GM10248 (cell line): ENCODE measurements at regions not wholly inside any gene's neighbourhood (a gene's known extent, or its start where the extent isn't known, plus 50 kb on each side); places are given as distances from the start of the nearest gene placed in this dataset.

ENCODE experiments used
- CTCF ChIA-PET: fragments of 300-600 bp; sonication (Branson Sonifier 250); formaldehyde crosslinking; extraction: SDS; loops from one replicate; lab custom pipeline; 2021; ENCODE audit warnings: antibody characterized with exemption; lab: Yijun Ruan, JAX
- POLR2A ChIA-PET: fragments of 350-650 bp; sonication (Branson Sonifier 250); formaldehyde crosslinking; extraction: SDS; loops from one replicate; lab custom pipeline; 2020; ENCODE audit warnings: antibody characterized with exemption; lab: Yijun Ruan, JAX
- DNase-seq: peaks from one replicate; pipeline ENCODE4 v3.0.0; 2012; ENCODE audit errors: extremely low spot score
- CTCF ChIP-seq: IDR thresholded peaks from 2 replicates; pipeline ENCODE4 v1.5.1; 2012; ENCODE audit warnings: mild to moderate bottlenecking, low read depth; ENCODE audit errors: extremely low read depth, missing control alignments, control extremely low read depth

GRCh38 chr13:73480779-73481559 lies 422.2 kb downstream of the KLF5 start:
- ChIA-PET CTCF (interaction anchor here (0.8 to 1.9 kb wide), 5 partner anchors 18 to 311 kb away, joined by 3 to 6 read pairs (median 3); no protein-coding TSS in a partner anchor), POLR2A (no interaction called here)
- no peak for TF ChIP-seq CTCF
- DNase-seq = no peak

GRCh38 chr13:73479856-73480255 lies 421.1 kb downstream of the KLF5 start:
- no peak for DNase-seq
- ChIA-PET CTCF (no interaction called here), POLR2A (no interaction called here)
- no peak for TF ChIP-seq CTCF

- DNase-seq = no peak
- ChIA-PET POLR2A (no interaction called here), CTCF (no interaction called here)
- no peak for TF ChIP-seq CTCF
Measured at GRCh38 chr13:73479351-73479750, 420.5 kb downstream of the KLF5 start.

- no peak for TF ChIP-seq CTCF
- DNase-seq = no peak
- ChIA-PET POLR2A (no interaction called here), CTCF (interaction anchor here (0.9 to 1.1 kb wide), 2 partner anchors 13 to 28 kb away, joined by 3 read pairs; no protein-coding TSS in a partner anchor)
Measured at GRCh38 chr13:73477441-73477840, 418.6 kb downstream of the KLF5 start.

- ChIA-PET POLR2A (no interaction called here), CTCF (no interaction called here)
- no peak for TF ChIP-seq CTCF
- no peak for DNase-seq
Measured at GRCh38 chr13:73473016-73473415, 414.2 kb downstream of the KLF5 start.

GRCh38 chr13:73467125-73467524 lies 408.3 kb downstream of the KLF5 start:
- no peak for TF ChIP-seq CTCF

More at GRCh38 chr13:73467125-73467524, 408.3 kb downstream of the KLF5 start:
- ChIA-PET CTCF (no interaction called here), POLR2A (no interaction called here)
- no peak for DNase-seq
